Activated CD8-positive, alpha-beta memory T cell treated with anti-CD3 and anti-CD28 coated beads, Interleukin-2, amount 10 ng/mL, durations not matched to agents 7 days and 5 days (primary cell): ENCODE measurements at regions not wholly inside any gene's neighbourhood (a gene's known extent, or its start where the extent isn't known, plus 50 kb on each side); places are given as distances from the start of the nearest gene placed in this dataset.

ENCODE experiments used
- ATAC-seq: fragments of 150-1000 bp; cut with Tn5 transposase; one replicate; pipeline ENCODE4 v1.10.0; 2021; ENCODE audit warnings: moderate library complexity
- CTCF ChIA-PET: fragments of 350-600 bp; sonication (Branson Sonifier 250); formaldehyde crosslinking; loops from one replicate; lab custom pipeline; 2021; ENCODE audit warnings: antibody characterized with exemption; lab: Charles Lee
- DNase-seq: peaks from one replicate; pipeline ENCODE4 v3.0.0-alpha.2; 2020
- H3K27ac Mint-ChIP-seq: one replicate; pipeline ENCODE4 v1.8.0; 2021; ENCODE audit warnings: mild to moderate bottlenecking, mixed read lengths
- H3K27me3 Mint-ChIP-seq: one replicate; pipeline ENCODE4 v1.8.0; 2021; ENCODE audit warnings: mixed read lengths
- H3K36me3 Mint-ChIP-seq: one replicate; pipeline ENCODE4 v1.8.0; 2021; ENCODE audit warnings: mild to moderate bottlenecking, mixed read lengths
- H3K4me1 Mint-ChIP-seq: one replicate; pipeline ENCODE4 v1.8.0; 2021; ENCODE audit warnings: mixed read lengths
- H3K4me3 Mint-ChIP-seq: one replicate; pipeline ENCODE4 v1.8.0; 2021; ENCODE audit warnings: mild to moderate bottlenecking, moderate library complexity, mixed read lengths
- H3K9me3 Mint-ChIP-seq: one replicate; pipeline ENCODE4 v1.8.0; 2022; ENCODE audit warnings: low read depth, mixed read lengths

GRCh38 chr6:142568857-142569597, 267.2 kb downstream of the ADGRG6 start:
- Mint-ChIP-seq H3K4me3 (no peak overlapping the region), H3K36me3 (peaks cover 4% of the 10 kb centered on the region), H3K9me3 (peaks cover 7% of the 10 kb centered on the region), H3K27ac (no peak overlapping the region), H3K4me1 (peaks cover 24% of the 10 kb centered on the region), H3K27me3 (no peaks in the 10 kb centered on the region)
- DNase-seq (no peak), ATAC-seq (no peak)
- CTCF ChIA-PET: interaction anchor here (0.8 to 1.0 kb wide), 3 partner anchors 94 to 858 kb away, joined by 3 to 5 read pairs (median 4); no protein-coding TSS in a partner anchor

- CTCF ChIA-PET: interaction anchor here (1.0 kb wide), 2 partner anchors 95 to 858 kb away, joined by 4 to 5 read pairs; no protein-coding TSS in a partner anchor
- DNase-seq: no peak
- no peaks in the 10 kb centered on the region for H3K27me3 Mint-ChIP-seq
- no peak overlapping the region for H3K4me3 Mint-ChIP-seq
- peaks cover 4% of the 10 kb centered on the region for H3K36me3 Mint-ChIP-seq
- H3K27ac Mint-ChIP-seq: peak overlapping the region; percentile 38
- H3K9me3 Mint-ChIP-seq: peaks cover 9% of the 10 kb centered on the region
- peaks cover 24% of the 10 kb centered on the region for H3K4me1 Mint-ChIP-seq
- ATAC-seq: no peak
Observed at GRCh38 chr6:142569676-142570075, 267.9 kb downstream of the ADGRG6 start.

- H3K27me3 Mint-ChIP-seq: no peaks in the 10 kb centered on the region
- H3K4me3 Mint-ChIP-seq: no peak overlapping the region
- no peak for ATAC-seq
Observed at GRCh38 chr6:142570221-142570671, 268.4 kb downstream of the ADGRG6 start.

GRCh38 chr6:142592876-142593275, 291.1 kb downstream of the ADGRG6 start:
- Mint-ChIP-seq H3K9me3 (peaks cover 4% of the 10 kb centered on the region), H3K27ac (no peak overlapping the region), H3K36me3 (peaks cover 1% of the 10 kb centered on the region), H3K4me1 (no peaks in the 10 kb centered on the region), H3K27me3 (peaks cover 15% of the 10 kb centered on the region), H3K4me3 (no peak overlapping the region)
- no peak for ATAC-seq
- CTCF ChIA-PET: no interaction called here
- no peak for DNase-seq

More at GRCh38 chr6:142570221-142570671, 268.4 kb downstream of the ADGRG6 start:
- peaks cover 24% of the 10 kb centered on the region for H3K4me1 Mint-ChIP-seq
- H3K9me3 Mint-ChIP-seq: peaks cover 10% of the 10 kb centered on the region
- peaks cover 4% of the 10 kb centered on the region for H3K36me3 Mint-ChIP-seq
- DNase-seq: no peak
- no peak overlapping the region for H3K27ac Mint-ChIP-seq
- CTCF ChIA-PET: no interaction called here

- ATAC-seq (no peak), DNase-seq (no peak)
- no peak overlapping the region for H3K27ac Mint-ChIP-seq
- no peak overlapping the region for H3K4me3 Mint-ChIP-seq
- H3K4me1 Mint-ChIP-seq: no peaks in the 10 kb centered on the region
- H3K27me3 Mint-ChIP-seq: peaks cover 23% of the 10 kb centered on the region
- H3K36me3 Mint-ChIP-seq: peaks cover 1% of the 10 kb centered on the region
- H3K9me3 Mint-ChIP-seq: no peaks in the 10 kb centered on the region
- CTCF ChIA-PET: no interaction called here
Observed at GRCh38 chr6:142597836-142598235, 296.0 kb downstream of the ADGRG6 start.

GRCh38 chr6:142601427-142601826, 299.6 kb downstream of the ADGRG6 start:
- no peak for ATAC-seq
- CTCF ChIA-PET: no interaction called here
- H3K4me3 Mint-ChIP-seq: no peak overlapping the region
- H3K4me1 Mint-ChIP-seq: peaks cover 7% of the 10 kb centered on the region
- no peak overlapping the region for H3K27ac Mint-ChIP-seq
- no peak for DNase-seq
- H3K9me3 Mint-ChIP-seq: no peaks in the 10 kb centered on the region
- no peaks in the 10 kb centered on the region for H3K36me3 Mint-ChIP-seq
- peaks cover 28% of the 10 kb centered on the region for H3K27me3 Mint-ChIP-seq

GRCh38 chr6:142602972-142603371, 301.2 kb downstream of the ADGRG6 start:
- Mint-ChIP-seq H3K27ac (no peak overlapping the region), H3K4me1 (peaks cover 7% of the 10 kb centered on the region), H3K36me3 (no peaks in the 10 kb centered on the region), H3K27me3 (peaks cover 25% of the 10 kb centered on the region), H3K9me3 (no peaks in the 10 kb centered on the region), H3K4me3 (no peak overlapping the region)
- CTCF ChIA-PET: no interaction called here
- DNase-seq (no peak), ATAC-seq (no peak)

GRCh38 chr6:142605922-142606485, 304.2 kb downstream of the ADGRG6 start:
- Mint-ChIP-seq H3K27me3 (peaks cover 19% of the 10 kb centered on the region), H3K27ac (no peak overlapping the region), H3K9me3 (no peaks in the 10 kb centered on the region), H3K36me3 (no peaks in the 10 kb centered on the region), H3K4me1 (peaks cover 7% of the 10 kb centered on the region), H3K4me3 (no peak overlapping the region)
- DNase-seq: no peak
- CTCF ChIA-PET: no interaction called here
- ATAC-seq: no peak

GRCh38 chr6:142612956-142613355, 311.1 kb downstream of the ADGRG6 start:
- H3K9me3 Mint-ChIP-seq: no peaks in the 10 kb centered on the region
- CTCF ChIA-PET: no interaction called here
- H3K4me3 Mint-ChIP-seq: no peak overlapping the region
- no peak overlapping the region for H3K27ac Mint-ChIP-seq
- DNase-seq (no peak), ATAC-seq (no peak)
- H3K4me1 Mint-ChIP-seq: no peaks in the 10 kb centered on the region
- peaks cover 8% of the 10 kb centered on the region for H3K27me3 Mint-ChIP-seq
- no peaks in the 10 kb centered on the region for H3K36me3 Mint-ChIP-seq

GRCh38 chr6:142613981-142614380, 312.2 kb downstream of the ADGRG6 start:
- Mint-ChIP-seq H3K27me3 (peaks cover 9% of the 10 kb centered on the region), H3K36me3 (no peaks in the 10 kb centered on the region), H3K9me3 (no peaks in the 10 kb centered on the region), H3K4me3 (no peak overlapping the region), H3K4me1 (no peaks in the 10 kb centered on the region), H3K27ac (no peak overlapping the region)
- ATAC-seq (no peak), DNase-seq (no peak)
- CTCF ChIA-PET: no interaction called here

- no peaks in the 10 kb centered on the region for H3K9me3 Mint-ChIP-seq
- CTCF ChIA-PET: interaction anchor here (1.7 kb wide), 1 partner anchor 14 kb away, joined by 3 read pairs; no protein-coding TSS in a partner anchor
- no peaks in the 10 kb centered on the region for H3K4me1 Mint-ChIP-seq
- H3K27ac Mint-ChIP-seq: no peak overlapping the region
- ATAC-seq (no peak), DNase-seq (no peak)
- peaks cover 12% of the 10 kb centered on the region for H3K27me3 Mint-ChIP-seq
- no peak overlapping the region for H3K4me3 Mint-ChIP-seq
- no peaks in the 10 kb centered on the region for H3K36me3 Mint-ChIP-seq
Observed at GRCh38 chr6:142617158-142617557, 315.4 kb downstream of the ADGRG6 start.

GRCh38 chr6:142621822-142622221, 320.0 kb downstream of the ADGRG6 start:
- Mint-ChIP-seq H3K27me3 (peaks cover 12% of the 10 kb centered on the region), H3K4me1 (no peaks in the 10 kb centered on the region), H3K9me3 (no peaks in the 10 kb centered on the region), H3K4me3 (no peak overlapping the region), H3K27ac (no peak overlapping the region), H3K36me3 (no peaks in the 10 kb centered on the region)
- CTCF ChIA-PET: interaction anchor here (1.2 kb wide), 1 partner anchor 55 kb away, joined by 3 read pairs; no protein-coding TSS in a partner anchor
- DNase-seq: no peak
- no peak for ATAC-seq

- CTCF ChIA-PET: no interaction called here
- Mint-ChIP-seq H3K4me1 (peaks cover 2% of the 10 kb centered on the region), H3K36me3 (no peaks in the 10 kb centered on the region), H3K27ac (no peak overlapping the region), H3K9me3 (no peaks in the 10 kb centered on the region), H3K27me3 (peaks cover 8% of the 10 kb centered on the region), H3K4me3 (no peak overlapping the region)
- ATAC-seq (no peak), DNase-seq (no peak)
Observed at GRCh38 chr6:142624978-142625715, 319.8 kb downstream of the HIVEP2 start.
